Fibroblast of villous mesenchyme (primary cell): ENCODE measurements at regions not wholly inside any gene's neighbourhood (a gene's known extent, or its start where the extent isn't known, plus 50 kb on each side); places are given as distances from the start of the nearest gene placed in this dataset.

Experiments used
- DNase-seq: peaks from one replicate; pipeline ENCODE4 v3.0.0-alpha.2; 2010; ENCODE audit warnings: low read depth
- H3K4me3 ChIP-seq: 2 replicates; pipeline ENCODE4 v1.5.1; 2011; ENCODE audit warnings: low read depth, mild to moderate bottlenecking, low read length
- CTCF ChIP-seq: IDR thresholded peaks from 2 replicates; pipeline ENCODE4 v1.5.1; 2012; ENCODE audit warnings: low read depth, mild to moderate bottlenecking, low read length; ENCODE audit not compliant: insufficient read depth

- H3K4me3 ChIP-seq = no peak overlapping the region
- no peak for TF ChIP-seq CTCF
- no peak for DNase-seq
These were observed 89.3 kb upstream of the SLC66A3 start for GRCh38 chr2:11065833-11066485.

GRCh38 chr2:11067221-11068078, 87.8 kb upstream of the SLC66A3 start:
- no peak overlapping the region for H3K4me3 ChIP-seq
- TF ChIP-seq CTCF = no peak
- DNase-seq = no peak

DNA sequence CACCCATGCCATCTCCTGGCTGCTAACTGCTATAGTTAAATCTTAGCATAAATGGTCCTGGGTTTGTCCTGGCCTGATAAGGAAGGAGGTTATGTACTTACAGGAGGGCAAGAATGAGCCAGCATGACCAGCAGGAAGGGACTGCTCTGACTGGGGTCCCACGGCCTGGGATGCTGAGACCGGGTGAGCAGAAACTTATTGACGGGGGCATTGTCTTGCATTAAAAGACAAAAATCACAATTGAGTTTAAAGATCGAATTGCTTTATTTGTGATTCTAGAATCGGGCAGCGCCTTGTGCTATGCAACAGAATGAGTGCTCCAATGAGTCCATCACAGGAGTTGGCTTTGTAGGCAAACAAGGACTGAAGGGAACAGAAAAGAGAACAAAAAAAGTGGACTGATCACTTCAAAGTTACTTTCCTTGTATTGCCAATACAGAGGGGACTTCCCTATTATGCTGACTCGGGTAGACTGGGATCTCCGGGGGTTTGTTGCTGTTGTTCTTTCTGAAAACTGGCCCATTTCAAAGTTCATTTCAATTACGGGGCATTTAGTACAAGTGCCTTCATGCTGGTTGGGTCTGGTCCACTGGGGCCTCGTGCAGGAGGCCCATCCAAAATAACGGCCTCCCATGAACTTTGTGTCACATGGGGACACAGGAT, 87.1 kb upstream of the SLC66A3 start:
- no peak overlapping the region for H3K4me3 ChIP-seq
- DNase-seq = no peak
- TF ChIP-seq CTCF = no peak

- TF ChIP-seq CTCF = no peak
- H3K4me3 ChIP-seq = no peak overlapping the region
- no peak for DNase-seq
These were observed 86.3 kb upstream of the SLC66A3 start for GRCh38 chr2:11068856-11069526.

DNA sequence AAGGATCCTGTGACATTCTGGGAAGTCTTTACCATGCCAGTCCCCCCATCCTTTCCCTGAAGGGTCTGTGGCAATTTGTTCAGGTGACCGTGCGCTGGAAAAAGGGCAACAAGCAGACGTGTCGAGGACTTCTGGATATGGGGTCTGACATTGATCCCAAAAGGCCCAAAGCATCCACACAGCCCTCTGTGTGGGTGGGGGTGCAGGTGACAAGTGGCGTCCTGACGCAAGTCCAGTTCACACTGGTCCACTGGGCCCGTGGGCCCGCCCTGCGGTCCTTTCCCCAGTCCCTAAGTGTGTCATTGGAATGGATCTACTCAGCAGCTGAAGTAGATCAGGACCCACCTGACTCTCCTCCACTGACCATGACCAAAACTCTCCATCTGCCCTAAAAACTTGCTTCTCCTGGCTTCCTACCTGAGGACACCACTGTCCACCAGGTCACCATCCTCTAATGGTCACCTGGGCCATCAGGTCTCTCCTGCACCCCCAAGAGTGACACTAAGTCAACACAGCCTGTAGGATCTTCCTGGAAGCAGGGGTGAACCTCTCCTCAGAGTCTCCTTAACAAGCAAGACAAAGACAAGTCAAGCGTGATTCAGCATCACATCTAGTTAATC, 85.6 kb upstream of the SLC66A3 start:
- no peak for DNase-seq
- TF ChIP-seq CTCF = no peak

DNA sequence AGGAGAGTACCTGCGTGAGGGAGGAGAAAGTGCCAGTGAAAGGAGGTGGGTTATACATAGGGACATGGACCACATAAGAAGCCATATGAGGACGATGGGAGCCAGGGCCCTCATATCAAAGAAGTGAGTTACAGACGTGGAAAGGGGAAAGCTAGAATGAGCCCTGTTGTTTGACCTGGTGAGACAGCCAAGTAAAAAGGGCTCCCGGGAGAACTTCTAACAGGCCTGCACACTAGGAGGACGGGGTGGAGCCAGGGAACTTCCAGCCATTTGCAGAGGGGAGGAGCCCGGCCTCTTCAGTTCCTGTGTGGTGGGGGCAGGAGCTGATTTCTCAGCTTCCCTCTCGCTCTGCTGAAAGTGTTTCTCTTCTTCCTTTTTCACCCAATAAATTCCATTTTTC, 84.1 kb upstream of the SLC66A3 start:
- no peak overlapping the region for H3K4me3 ChIP-seq
- TF ChIP-seq CTCF = no peak
- peak; percentile 8 for DNase-seq

More for the DNA sequence above, 85.6 kb upstream of the SLC66A3 start:
- no peak overlapping the region for H3K4me3 ChIP-seq
